ENCODE measurements at regions not wholly inside any gene's neighbourhood (a gene's known extent, or its start where the extent isn't known, plus 50 kb on each side); places are given as distances from the start of the nearest gene placed in this dataset.
"Not testable (repeated sequence)": the region's sequence is repeated elsewhere in the genome, so short reads cannot be mapped to it uniquely, and the experiment has no call there.

GRCh38 chr4:81586706-81587105 is 115.0 kb upstream of the RASGEF1B start:
- no peaks in the 10 kb centered on the region for H3K27me3 ChIP-seq
- no peak overlapping the region for H3K27ac ChIP-seq
- no peak for TF ChIP-seq CTCF (IDR thresholded peaks at IDR 0.05)
- TF ChIP-seq POLR2A (IDR thresholded peaks at IDR 0.05), result no peak
- TF ChIP-seq EP300 (IDR thresholded peaks at IDR 0.05), result no peak
- no peak for DNase-seq
- no peak overlapping the region for H3K4me3 ChIP-seq
- H3K9me3 ChIP-seq, result no peaks in the 10 kb centered on the region
- intact Hi-C loops (cut with DNase I; ENCODE audit: low total_unique reads), result no loop called here
- H3K36me3 ChIP-seq, result no peaks in the 10 kb centered on the region
- H3K4me1 ChIP-seq, result no peaks in the 10 kb centered on the region
- WGBS, 5 donors, result 91 to 97% (median 95%) methylated on average over 3 of the region's 3 CpGs

- DNase-seq; H3K27ac ChIP-seq; H3K4me3 ChIP-seq; H3K36me3 ChIP-seq; H3K9me3 ChIP-seq; intact Hi-C loops (cut with DNase I; ENCODE audit: low total_unique reads); H3K27me3 ChIP-seq: not testable (repeated sequence)
- 89 to 97% (median 94%) methylated on average over 3 of the region's 3 CpGs for WGBS, 5 donors
- peaks cover 0 to 11% (median 0%) of the 10 kb centered on the region in 4 donors for H3K4me1 ChIP-seq
These were observed 109.3 kb upstream of the RASGEF1B start for GRCh38 chr4:81580994-81581374.

DNA sequence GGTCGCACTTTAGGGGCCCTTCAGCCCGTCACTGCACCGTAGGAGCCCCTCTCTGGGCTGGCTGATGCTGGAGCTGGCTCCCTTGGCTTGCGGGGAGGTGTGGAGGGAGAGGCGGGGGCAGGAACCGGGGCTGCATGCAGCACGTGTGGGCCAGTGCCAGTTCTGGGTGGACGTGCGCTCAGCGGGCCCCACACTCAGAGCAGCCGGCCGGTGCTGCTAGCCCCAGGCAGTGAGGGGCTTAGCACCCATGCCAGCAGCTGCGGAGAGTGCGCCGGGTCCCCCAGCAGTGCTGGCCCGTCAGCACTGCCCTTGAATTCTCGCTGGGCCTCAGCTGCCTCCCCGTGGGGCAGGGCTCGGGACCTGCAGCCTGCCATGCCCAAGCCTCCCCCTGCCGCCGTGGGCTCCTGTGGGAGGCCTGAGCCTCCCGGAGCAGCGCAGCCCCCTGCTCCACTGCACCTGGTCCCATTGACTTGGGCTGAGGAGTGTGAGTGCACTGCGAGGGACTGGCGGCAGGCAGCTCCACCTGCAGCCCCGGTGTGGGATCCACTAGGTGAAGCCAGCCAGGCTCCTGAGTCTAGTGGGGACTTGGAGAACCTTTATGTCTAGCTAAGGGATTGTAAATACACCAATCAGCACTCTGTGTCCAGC is 108.8 kb upstream of the RASGEF1B start:
- no peak for DNase-seq

GRCh38 chr4:81577392-81577791 is 105.7 kb upstream of the RASGEF1B start:
- no peak overlapping the region for H3K4me3 ChIP-seq
- TF ChIP-seq EP300 (IDR thresholded peaks at IDR 0.05) (no peak), POLR2AphosphoS5 (IDR thresholded peaks at IDR 0.05) (no peak), POLR2A (IDR thresholded peaks at IDR 0.05) (no peak), CTCF (IDR thresholded peaks at IDR 0.05) (no peak)
- H3K36me3 ChIP-seq, result no peaks in the 10 kb centered on the region
- intact Hi-C loops (cut with DNase I; ENCODE audit: low total_unique reads), result no loop called here
- peaks cover 0 to 6% (median 0%) of the 10 kb centered on the region in 4 donors for H3K9me3 ChIP-seq
- H3K4me1 ChIP-seq, result peaks cover 0 to 11% (median 0%) of the 10 kb centered on the region in 4 donors
- no peaks in the 10 kb centered on the region for H3K27me3 ChIP-seq
- H3K27ac ChIP-seq, result no peak overlapping the region
- WGBS, 5 donors, result 17 to 28% (median 19%) methylated on average over 1 of the region's 1 CpG
- DNase-seq, result no peak

More for the DNA sequence above, 108.8 kb upstream of the RASGEF1B start:
- Histone ChIP-seq H3K27me3 (no peaks in the 10 kb centered on the region), H3K4me1 (peaks cover 0 to 11% (median 0%) of the 10 kb centered on the region in 4 donors), H3K4me3 (no peak overlapping the region), H3K36me3 (no peaks in the 10 kb centered on the region), H3K9me3 (peaks cover 0 to 6% (median 0%) of the 10 kb centered on the region in 4 donors), H3K27ac (no peak overlapping the region)
- intact Hi-C loops (cut with DNase I; ENCODE audit: low total_unique reads), result no loop called here
- WGBS, 5 donors, result 84 to 97% (median 93%) methylated on average over 11 to 26 of the region's 26 CpGs
- TF ChIP-seq POLR2AphosphoS5 (IDR thresholded peaks at IDR 0.05) (no peak), CTCF (IDR thresholded peaks at IDR 0.05) (no peak)

DNA sequence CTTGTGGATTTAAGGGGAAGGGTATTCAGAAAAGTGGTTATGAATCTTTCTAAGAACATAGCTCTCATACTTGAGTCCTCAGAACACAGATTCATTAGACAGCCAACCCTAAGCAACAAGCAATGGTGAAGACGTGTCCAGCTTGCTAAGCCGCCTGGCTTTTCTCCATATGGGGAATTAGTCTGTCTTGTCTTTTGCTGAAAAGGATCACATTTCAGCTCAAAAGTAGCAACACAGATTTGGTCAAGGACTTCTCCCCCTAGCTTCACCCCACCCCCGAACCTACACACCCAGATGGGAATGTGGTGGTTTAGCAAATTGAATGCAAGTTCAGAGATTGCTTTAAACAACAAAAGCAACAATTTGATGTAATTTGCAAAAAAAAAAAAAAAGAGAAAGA is 103.3 kb upstream of the RASGEF1B start:
- intact Hi-C loops (cut with DNase I; ENCODE audit: low total_unique reads), result no loop called here
- Histone ChIP-seq H3K9me3 (no peaks in the 10 kb centered on the region), H3K27me3 (no peaks in the 10 kb centered on the region), H3K36me3 (no peaks in the 10 kb centered on the region), H3K4me1 (peaks cover 0 to 11% (median 0%) of the 10 kb centered on the region in 4 donors), H3K4me3 (no peak overlapping the region), H3K27ac (no peak overlapping the region)
- peak in 1 of 2 donors; percentile 71 for DNase-seq
- 68 to 87% (median 78%) methylated on average over 3 of the region's 3 CpGs for WGBS, 5 donors
- TF ChIP-seq POLR2A (IDR thresholded peaks at IDR 0.05) (no peak), CTCF (IDR thresholded peaks at IDR 0.05) (no peak), EP300 (IDR thresholded peaks at IDR 0.05) (no peak), POLR2AphosphoS5 (IDR thresholded peaks at IDR 0.05) (no peak)
